Kidney (tissue), 13 donors: ENCODE measurements at regions not wholly inside any gene's neighbourhood (a gene's known extent, or its start where the extent isn't known, plus 50 kb on each side); places are given as distances from the start of the nearest gene placed in this dataset.

Experiments used
- DNase-seq, 5 donors: peaks; one replicate each; pipeline ENCODE4 v3.0.0-alpha.2; 2013 to 2020
- FAIRE-seq: peaks from 2 replicates; lab custom pipeline; 2012; peaks lifted over from hg19 to GRCh38; lab: Jason Lieb, UNC
- H3K27ac ChIP-seq, 2 donors: one replicate each; pipeline ENCODE4 v1.7.0; 2013; ENCODE audit warnings: low read depth in 2 of 2, low read length in 2 of 2, inconsistent platforms in 1 of 2
- H3K27me3 ChIP-seq: one replicate; pipeline ENCODE4 v1.7.1; 2013; ENCODE audit warnings: low read length, inconsistent platforms; ENCODE audit not compliant: control insufficient read depth, insufficient read depth
- H3K36me3 ChIP-seq, 3 donors: one replicate each; pipeline versions ENCODE4 v1.7.0 to v1.7.1; 2013; ENCODE audit warnings: low read length in 3 of 3, control low read depth in 1 of 3, inconsistent platforms in 1 of 3; ENCODE audit not compliant: insufficient read depth in 3 of 3, control insufficient read depth in 2 of 3
- H3K4me1 ChIP-seq, 3 donors: one replicate each; pipeline versions ENCODE4 v1.7.0 to v1.7.1; 2013; ENCODE audit warnings: low read length in 3 of 3, inconsistent platforms in 1 of 3, low read depth in 1 of 3; ENCODE audit not compliant: control insufficient read depth in 2 of 3, insufficient read depth in 2 of 3
- H3K4me3 ChIP-seq, 3 donors: one replicate each; pipeline versions ENCODE4 v1.7.0 to v1.8.1; 2013; ENCODE audit warnings: low read length in 3 of 3, control low read depth in 1 of 3, inconsistent platforms in 1 of 3
- H3K9ac ChIP-seq, 3 donors: one replicate each; pipeline versions ENCODE4 v1.7.0 to v1.7.1; 2013; ENCODE audit warnings: low read length in 3 of 3, control low read depth in 1 of 3, inconsistent platforms in 1 of 3
- H3K9me3 ChIP-seq, 3 donors: one replicate each; pipeline versions ENCODE4 v1.7.0 to v1.7.1; 2013; ENCODE audit warnings: low read length in 3 of 3, control low read depth in 1 of 3, inconsistent platforms in 1 of 3; ENCODE audit not compliant: control insufficient read depth in 2 of 3, insufficient read depth in 1 of 3
- CTCF ChIP-seq: IDR thresholded peaks from 3 replicates; pipeline ENCODE4 v1.5.1; 2012; ENCODE audit warnings: mild to moderate bottlenecking, moderate library complexity, borderline replicate concordance; ENCODE audit not compliant: insufficient read depth; ENCODE audit errors: extremely low read depth
- intact Hi-C: fragments of 100-400 bp; cut with DNase I; formaldehyde crosslinking; loops from one replicate; pipeline ENCODE4 v1.11.1; 2022
- donor health status: control.
- donor health status: control.
- donor health status: control.
- donor health status: control.
- donor health status: control.
- donor health status: DM: yes; HTN: yes; CAD: no.
- donor health status: Normal renal cell carcinoma (clear cell type).

DNA sequence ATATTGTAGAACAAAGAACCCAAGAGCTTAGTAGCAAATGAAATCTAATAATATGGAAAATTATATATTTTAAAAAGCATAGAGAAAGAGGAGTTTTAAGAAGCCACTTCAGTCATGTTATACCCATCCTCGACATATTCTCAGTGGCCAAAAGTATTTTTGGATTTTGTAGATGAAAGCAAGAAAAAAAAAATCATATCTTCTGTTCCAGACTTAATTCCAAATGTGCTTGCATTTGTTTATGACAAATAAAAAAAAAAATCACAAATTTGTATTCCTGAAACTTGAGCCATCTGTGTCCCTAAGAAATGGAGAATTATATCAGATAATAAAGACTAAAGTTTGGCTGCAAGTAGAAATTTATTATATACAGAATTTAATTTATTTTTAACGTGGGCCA, 1482.4 kb upstream of the PABPC4L start:
- FAIRE-seq, result no peak

GRCh38 chr4:135672202-135672601, 1470.6 kb upstream of the PABPC4L start:
- H3K36me3 ChIP-seq, result no peaks in the 10 kb centered on the region
- no peaks in the 10 kb centered on the region for H3K4me1 ChIP-seq
- no peaks in the 10 kb centered on the region for H3K27me3 ChIP-seq
- no peak overlapping the region for H3K9ac ChIP-seq
- H3K9me3 ChIP-seq, result no peaks in the 10 kb centered on the region
- no peak overlapping the region for H3K4me3 ChIP-seq
- FAIRE-seq (no peak), DNase-seq (no peak)
- intact Hi-C loops, result no loop called here
- no peak for TF ChIP-seq CTCF
- no peak overlapping the region for H3K27ac ChIP-seq

More for the DNA sequence above, 1482.4 kb upstream of the PABPC4L start:
- H3K27ac ChIP-seq, result no peak overlapping the region
- no peaks in the 10 kb centered on the region for H3K4me1 ChIP-seq
- no peaks in the 10 kb centered on the region for H3K9me3 ChIP-seq
- intact Hi-C loops, result no loop called here
- no peaks in the 10 kb centered on the region for H3K36me3 ChIP-seq
- H3K27me3 ChIP-seq, result no peaks in the 10 kb centered on the region
- H3K4me3 ChIP-seq, result no peak overlapping the region
- no peak overlapping the region for H3K9ac ChIP-seq
- no peak for TF ChIP-seq CTCF
- DNase-seq, result no peak

- TF ChIP-seq CTCF, result no peak
- intact Hi-C loops, result no loop called here
- FAIRE-seq (no peak), DNase-seq (no peak)
- H3K27ac ChIP-seq, result no peak overlapping the region
- H3K36me3 ChIP-seq, result no peaks in the 10 kb centered on the region
- H3K9ac ChIP-seq, result no peak overlapping the region
- no peaks in the 10 kb centered on the region for H3K27me3 ChIP-seq
- H3K4me3 ChIP-seq, result no peak overlapping the region
- no peaks in the 10 kb centered on the region for H3K9me3 ChIP-seq
- H3K4me1 ChIP-seq, result no peaks in the 10 kb centered on the region
Measured at GRCh38 chr4:135670548-135670947, 1469.0 kb upstream of the PABPC4L start.
